Hepatocyte (in vitro differentiated cells): ENCODE measurements at regions not wholly inside any gene's neighbourhood (a gene's known extent, or its start where the extent isn't known, plus 50 kb on each side); places are given as distances from the start of the nearest gene placed in this dataset.

Experiments used
- DNase-seq: peaks from one replicate; pipeline ENCODE4 v3.0.0-alpha.2; 2016; ENCODE audit warnings: low spot score
- H2AFZ ChIP-seq: fragments of 200-600 bp; sonication (generic); 2 replicates; pipeline ENCODE4 v1.6.0; 2016; ENCODE audit warnings: antibody characterized with exemption, mild to moderate bottlenecking
- H3K27ac ChIP-seq: fragments of 200-600 bp; sonication (generic); 2 replicates; pipeline ENCODE4 v1.5.1; 2016; ENCODE audit warnings: mild to moderate bottlenecking
- H3K27me3 ChIP-seq: fragments of 200-600 bp; sonication (generic); 2 replicates; pipeline ENCODE4 v1.6.1; 2016
- H3K36me3 ChIP-seq: fragments of 200-600 bp; sonication (generic); replicated peaks from 2 replicates; pipeline ENCODE4 v1.5.1; 2016; ENCODE audit warnings: low read depth; ENCODE audit not compliant: insufficient read depth
- H3K4me1 ChIP-seq: fragments of 200-600 bp; sonication (generic); 2 replicates; pipeline ENCODE4 v1.5.1; 2016; ENCODE audit warnings: mild to moderate bottlenecking, moderate library complexity; ENCODE audit not compliant: insufficient read depth
- H3K4me2 ChIP-seq: fragments of 200-600 bp; sonication (generic); 2 replicates; pipeline ENCODE4 v1.6.0; 2016
- H3K4me3 ChIP-seq: fragments of 200-600 bp; sonication (generic); 2 replicates; pipeline ENCODE4 v1.5.1; 2016; ENCODE audit warnings: mild to moderate bottlenecking
- H3K79me2 ChIP-seq: fragments of 200-600 bp; sonication (generic); 2 replicates; pipeline ENCODE4 v1.6.0; 2017; ENCODE audit warnings: mild to moderate bottlenecking
- H3K9me2 ChIP-seq: fragments of 200-600 bp; sonication (generic); replicated peaks from 2 replicates; pipeline ENCODE4 v1.6.0; 2017; ENCODE audit warnings: mild to moderate bottlenecking; ENCODE audit not compliant: insufficient read depth
- H3K9me3 ChIP-seq: fragments of 200-600 bp; sonication (generic); 2 replicates; pipeline ENCODE4 v1.5.1; 2016; ENCODE audit warnings: low read depth, mild to moderate bottlenecking
- H4K20me1 ChIP-seq: fragments of 200-600 bp; sonication (generic); 2 replicates; pipeline ENCODE4 v1.6.0; 2016; ENCODE audit warnings: mild to moderate bottlenecking; ENCODE audit not compliant: insufficient read depth, poor library complexity, severe bottlenecking
- CTCF ChIP-seq: fragments of 200-600 bp; sonication (generic); IDR thresholded peaks from 2 replicates; pipeline ENCODE4 v1.5.1; 2016; ENCODE audit warnings: antibody characterized with exemption, mild to moderate bottlenecking; ENCODE audit not compliant: poor library complexity
- EZH2 ChIP-seq: fragments of 200-600 bp; sonication (generic); IDR thresholded peaks from 2 replicates; pipeline ENCODE4 v1.6.1; 2016; ENCODE audit warnings: antibody characterized with exemption, mild to moderate bottlenecking, borderline replicate concordance
- EZH2phosphoT487 ChIP-seq: fragments of 200-600 bp; sonication (generic); IDR thresholded peaks from one replicate; pipeline ENCODE4 v1.6.1; 2018; ENCODE audit warnings: antibody characterized with exemption, mild to moderate bottlenecking, low read depth, moderate library complexity; ENCODE audit not compliant: unreplicated experiment, severe bottlenecking
- WGBS: methylation state at CpG from one replicate; pipeline ENCODE4 v1.1.6; 2016; ENCODE audit warnings: low lambda C conversion rate; ENCODE audit errors: missing lambda C conversion rate; 5-methylcytosine and 5-hydroxymethylcytosine counted together

GRCh38 chr4:14810568-14810967 is 191.7 kb upstream of the CPEB2 start:
- Histone ChIP-seq H3K27me3 (no peaks in the 10 kb centered on the region), H3K36me3 (no peaks in the 10 kb centered on the region), H3K27ac (no peak overlapping the region), H3K4me1 (no peaks in the 10 kb centered on the region), H3K4me3 (no peak overlapping the region), H3K79me2 (no peaks in the 10 kb centered on the region), H4K20me1 (no peaks in the 10 kb centered on the region), H2AFZ (no peak overlapping the region), H3K9me2 (no peaks in the 10 kb centered on the region), H3K4me2 (no peak overlapping the region), H3K9me3 (no peaks in the 10 kb centered on the region)
- WGBS = 64% methylated on average over 2 of the region's 2 CpGs
- DNase-seq = no peak
- TF ChIP-seq CTCF (no peak), EZH2phosphoT487 (no peak), EZH2 (no peak)

GRCh38 chr4:14812101-14812500 is 190.2 kb upstream of the CPEB2 start:
- H3K4me3 ChIP-seq = no peak overlapping the region

GRCh38 chr4:14816623-14817261 is 185.5 kb upstream of the CPEB2 start:
- Histone ChIP-seq H3K9me2 (no peaks in the 10 kb centered on the region), H3K27me3 (no peaks in the 10 kb centered on the region), H3K9me3 (no peaks in the 10 kb centered on the region), H4K20me1 (no peaks in the 10 kb centered on the region), H3K4me2 (no peak overlapping the region), H3K79me2 (no peaks in the 10 kb centered on the region), H3K4me1 (no peaks in the 10 kb centered on the region), H3K36me3 (no peaks in the 10 kb centered on the region), H3K4me3 (no peak overlapping the region), H3K27ac (no peak overlapping the region), H2AFZ (no peak overlapping the region)
- TF ChIP-seq EZH2phosphoT487 (no peak), CTCF (no peak), EZH2 (no peak)
- WGBS = 70% methylated on average over 4 of the region's 4 CpGs
- DNase-seq = no peak

More at GRCh38 chr4:14812101-14812500, 190.2 kb upstream of the CPEB2 start:
- H3K9me2 ChIP-seq = no peaks in the 10 kb centered on the region
- DNase-seq = no peak
- H3K4me2 ChIP-seq = no peak overlapping the region
- H3K79me2 ChIP-seq = no peaks in the 10 kb centered on the region
- no peak overlapping the region for H3K27ac ChIP-seq
- H3K4me1 ChIP-seq = no peaks in the 10 kb centered on the region
- no peaks in the 10 kb centered on the region for H3K36me3 ChIP-seq
- H3K9me3 ChIP-seq = no peaks in the 10 kb centered on the region
- 63% methylated on average over 1 of the region's 1 CpG for WGBS
- TF ChIP-seq EZH2 = no peak
- TF ChIP-seq CTCF = no peak
- TF ChIP-seq EZH2phosphoT487 = no peak
- H4K20me1 ChIP-seq = no peaks in the 10 kb centered on the region
- no peaks in the 10 kb centered on the region for H3K27me3 ChIP-seq
- H2AFZ ChIP-seq = no peak overlapping the region
